ENCODE measurements at regions not wholly inside any gene's neighbourhood (a gene's known extent, or its start where the extent isn't known, plus 50 kb on each side); places are given as distances from the start of the nearest gene placed in this dataset.
"Not testable (repeated sequence)": the region's sequence is repeated elsewhere in the genome, so short reads cannot be mapped to it uniquely, and the experiment has no call there.

DNA sequence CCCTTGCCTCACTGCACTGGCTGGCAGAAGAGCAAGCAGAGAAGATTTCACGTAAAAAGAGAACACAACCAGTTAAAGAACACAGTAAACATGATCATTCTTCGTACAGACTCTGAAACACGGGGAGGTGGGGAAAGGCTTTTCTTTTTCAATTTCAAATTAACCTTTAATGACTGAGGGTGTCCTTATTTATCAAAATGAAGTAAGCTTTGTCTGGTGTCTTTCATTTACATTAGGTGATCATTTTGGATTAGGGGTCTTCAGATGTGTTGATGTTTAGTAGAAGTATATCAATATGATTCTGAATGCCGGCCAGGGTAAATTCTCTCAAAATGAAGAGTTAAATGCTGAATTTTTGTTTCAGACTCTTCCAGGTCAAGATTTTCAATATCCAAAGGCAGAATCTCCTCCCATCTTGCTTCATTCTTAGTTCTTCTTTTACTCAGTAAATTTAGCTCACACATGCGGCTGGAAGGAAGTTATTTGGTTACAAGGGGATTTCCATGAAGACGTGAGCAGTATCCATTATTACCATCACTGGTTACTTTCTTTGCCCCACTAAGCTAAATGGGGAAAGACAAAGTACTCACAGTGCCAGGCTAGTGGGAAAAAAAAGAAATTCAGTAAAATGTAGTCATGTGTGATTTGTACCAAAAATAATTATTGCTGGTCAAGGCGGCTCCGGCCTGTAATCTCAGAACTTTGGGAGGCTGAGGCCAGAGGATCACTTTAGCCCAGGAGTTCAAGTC, 272.2 kb upstream of the NR2F2 start:
- DNase-seq, result peak; percentile 6

DNA sequence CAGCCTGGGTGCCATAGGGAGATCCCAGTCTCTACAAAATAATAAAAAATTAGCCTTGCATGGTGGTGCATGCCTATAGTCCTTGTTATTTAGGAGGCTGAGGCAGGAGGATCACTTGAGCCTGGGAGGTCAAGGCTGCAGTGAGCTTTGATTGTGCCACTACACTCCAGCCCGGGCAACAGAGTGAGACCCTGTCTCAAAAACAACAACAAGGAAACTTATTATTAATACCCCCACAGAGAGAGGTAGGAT, 271.7 kb upstream of the NR2F2 start:
- not testable (repeated sequence) for DNase-seq

DNA sequence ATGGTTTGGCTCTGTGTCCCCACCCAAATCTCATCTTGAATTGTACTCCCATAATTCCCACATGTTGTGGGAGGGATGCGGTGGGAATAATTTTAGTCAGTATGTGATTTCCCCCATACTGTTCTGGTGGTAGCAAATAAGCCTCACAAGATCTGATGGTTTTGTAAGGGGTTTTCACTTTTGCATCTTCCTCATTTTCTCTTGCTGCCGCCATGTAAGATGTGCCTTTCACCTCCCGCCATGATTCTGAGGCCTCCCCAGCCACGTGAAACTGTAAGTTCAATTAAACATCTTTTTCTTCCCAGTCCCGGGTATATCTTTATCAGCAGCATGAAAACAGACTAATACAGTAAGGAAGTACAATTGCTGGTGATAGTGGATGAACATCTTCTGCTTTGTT, 269.9 kb upstream of the NR2F2 start:
- not testable (repeated sequence) for DNase-seq

DNA sequence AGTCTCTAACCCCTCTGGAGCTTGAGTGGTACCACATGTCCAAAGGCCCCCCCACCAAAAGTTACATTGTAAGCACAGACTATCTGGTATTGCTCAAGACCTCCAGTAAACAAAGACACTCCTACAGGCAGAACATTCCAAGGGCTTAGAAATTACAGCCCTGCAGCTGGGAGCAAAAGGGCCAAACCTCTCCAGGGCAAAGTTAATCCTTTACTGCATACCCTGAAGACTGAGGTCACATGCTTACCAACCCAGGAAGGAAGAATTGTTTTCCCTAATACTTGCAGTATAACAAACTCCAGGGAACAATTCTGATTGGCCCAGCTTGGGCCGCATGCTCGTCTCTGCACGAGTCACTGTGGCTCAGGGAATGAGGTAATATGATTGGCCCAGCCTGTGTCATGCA, 266.1 kb upstream of the NR2F2 start:
- no peak for DNase-seq

- DNase-seq, result no peak
These were observed 264.4 kb upstream of the NR2F2 start for GRCh38 chr15:96066126-96066525.

GRCh38 chr15:96066852-96067495, 263.5 kb upstream of the NR2F2 start:
- DNase-seq, result no peak

- no peak for DNase-seq
These were observed 262.8 kb upstream of the NR2F2 start for GRCh38 chr15:96067677-96068076.

DNA sequence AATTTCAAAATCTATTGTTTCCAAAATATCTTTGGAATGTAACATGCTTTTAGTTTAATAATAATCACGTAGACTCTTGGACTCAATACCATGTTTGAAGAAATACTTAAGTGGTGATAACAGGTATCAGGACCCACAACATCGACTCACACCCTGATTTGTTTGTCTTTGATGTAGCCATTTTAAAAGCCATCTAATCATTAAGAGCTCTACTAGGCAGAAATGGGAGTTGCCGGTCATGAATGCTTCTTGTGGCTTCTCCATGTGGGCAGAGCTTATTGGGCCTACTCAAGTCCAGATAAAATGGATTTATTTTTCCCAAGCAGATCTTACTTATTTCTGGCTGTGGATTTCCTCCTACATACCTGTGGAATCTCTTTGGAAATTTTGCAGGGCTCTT, 261.6 kb upstream of the NR2F2 start:
- no peak for DNase-seq

DNA sequence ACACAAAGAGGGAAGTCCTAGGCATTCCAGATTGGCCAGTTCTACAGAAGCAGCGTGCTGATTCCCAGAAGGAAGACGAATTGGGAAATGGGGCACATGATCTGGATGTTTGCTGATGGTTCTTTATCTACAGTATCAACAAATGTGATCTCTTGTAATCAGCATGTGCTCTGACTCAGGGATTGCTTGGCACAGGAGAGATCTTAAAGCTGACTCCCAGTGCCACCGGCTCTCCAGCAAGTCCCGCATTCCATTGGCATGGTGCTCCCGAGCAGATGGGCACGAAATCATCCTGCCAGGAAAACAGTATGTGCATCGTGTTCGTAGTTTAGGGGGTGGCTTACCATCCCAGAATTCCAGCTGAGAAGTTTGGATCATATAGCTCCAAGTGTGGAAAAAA, 259.9 kb upstream of the NR2F2 start:
- DNase-seq, result no peak

GRCh38 chr15:96072821-96073220, 257.7 kb upstream of the NR2F2 start:
- DNase-seq, result no peak

DNA sequence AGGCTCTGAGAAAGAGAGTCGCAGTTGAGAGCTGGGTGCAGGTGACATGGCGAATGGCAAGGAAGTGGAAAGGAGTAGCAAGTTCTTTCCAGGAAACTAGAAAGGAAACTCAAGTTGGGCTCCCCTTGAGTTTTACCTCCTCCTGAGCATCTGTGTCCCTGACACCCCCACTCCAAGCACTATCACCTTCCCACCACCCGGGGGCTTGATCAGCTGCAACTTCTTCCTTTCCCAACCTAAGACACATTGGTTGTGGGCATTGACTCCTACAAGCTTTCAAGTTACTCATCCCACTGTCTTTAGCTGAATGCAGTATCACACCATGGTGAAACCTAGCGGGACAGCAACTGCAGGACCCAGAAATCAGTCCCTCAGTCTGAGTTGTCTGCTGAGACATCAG, 256.6 kb upstream of the NR2F2 start:
- no peak for DNase-seq

DNA sequence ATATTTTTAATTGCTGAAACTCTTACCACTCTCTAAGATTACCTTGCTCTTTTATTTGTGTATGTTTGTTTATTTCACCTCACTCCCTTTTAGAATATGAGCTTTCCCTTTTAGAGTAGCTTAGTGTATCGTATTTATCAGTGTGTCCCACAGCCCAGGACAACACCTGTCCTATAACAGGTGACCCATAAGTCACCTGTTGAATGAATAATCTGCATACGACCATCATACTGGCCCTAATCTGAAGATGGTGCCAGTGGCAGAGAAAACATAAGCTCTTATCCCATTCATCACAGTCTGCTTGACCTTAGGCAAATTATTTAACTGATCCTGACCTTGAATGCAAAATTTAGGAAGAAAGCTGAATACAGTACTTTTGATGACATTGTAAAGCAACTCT, 254.6 kb upstream of the NR2F2 start:
- no peak for DNase-seq

DNA sequence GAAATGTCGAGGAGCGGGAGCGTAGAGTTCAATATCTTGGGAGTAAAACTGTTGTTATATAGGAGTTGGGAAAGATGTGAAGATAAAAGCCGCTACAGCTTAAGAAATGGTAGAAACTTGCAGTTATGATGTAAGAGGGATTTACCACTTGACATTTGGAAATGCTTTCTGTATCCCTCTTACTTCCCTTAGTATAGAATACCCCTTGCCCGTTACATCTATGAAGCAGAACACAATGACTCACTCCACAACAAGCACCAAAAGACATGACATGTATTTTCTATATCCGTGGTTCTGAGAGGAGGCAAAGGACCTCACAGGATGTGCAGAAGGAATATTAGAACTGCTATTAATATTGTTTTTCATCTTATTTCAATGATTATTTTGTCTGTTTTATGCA, 254.2 kb upstream of the NR2F2 start:
- no peak for DNase-seq

GRCh38 chr15:96079041-96079440, 251.5 kb upstream of the NR2F2 start:
- no peak for DNase-seq

DNA sequence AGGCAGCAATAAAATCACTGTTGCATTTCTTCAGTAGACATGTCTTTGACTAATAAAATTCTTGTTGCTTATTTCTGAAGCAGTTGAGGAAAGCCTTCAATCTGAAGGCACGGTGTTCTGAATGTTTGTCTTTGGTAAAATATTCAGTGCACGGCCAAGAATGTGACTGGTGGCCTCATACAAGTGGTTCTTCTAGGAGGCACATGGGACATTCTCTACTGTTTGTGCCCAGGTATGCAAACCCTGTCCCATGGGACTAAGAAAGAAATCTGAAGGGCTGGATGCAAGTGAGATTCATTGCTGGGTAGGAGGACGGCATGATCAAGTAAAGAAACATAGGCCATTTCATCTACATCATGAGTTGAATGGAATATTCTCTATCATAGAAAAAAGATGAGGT, 250.6 kb upstream of the NR2F2 start:
- no peak for DNase-seq

DNA sequence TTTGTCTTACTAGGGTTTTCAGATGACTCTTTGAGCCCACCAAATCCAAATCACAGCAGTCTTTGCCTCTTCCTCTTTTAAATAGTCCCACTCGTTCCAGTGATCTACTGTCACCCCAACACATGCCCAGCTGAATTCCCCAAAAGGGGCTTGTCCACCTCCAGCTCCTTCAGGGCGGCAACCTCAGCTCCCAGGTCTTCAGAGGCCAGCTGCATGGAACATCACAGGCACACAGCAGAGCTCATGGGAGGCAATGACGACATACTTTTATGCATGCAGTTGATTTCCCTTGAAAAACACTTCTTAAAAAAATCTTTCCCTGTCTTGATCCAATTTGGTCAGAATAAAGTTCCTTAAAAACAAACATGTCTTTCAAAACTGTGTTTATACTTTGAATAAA, 244.3 kb upstream of the NR2F2 start:
- no peak for DNase-seq

GRCh38 chr15:96087180-96087884, 243.2 kb upstream of the NR2F2 start:
- DNase-seq, result no peak

DNA sequence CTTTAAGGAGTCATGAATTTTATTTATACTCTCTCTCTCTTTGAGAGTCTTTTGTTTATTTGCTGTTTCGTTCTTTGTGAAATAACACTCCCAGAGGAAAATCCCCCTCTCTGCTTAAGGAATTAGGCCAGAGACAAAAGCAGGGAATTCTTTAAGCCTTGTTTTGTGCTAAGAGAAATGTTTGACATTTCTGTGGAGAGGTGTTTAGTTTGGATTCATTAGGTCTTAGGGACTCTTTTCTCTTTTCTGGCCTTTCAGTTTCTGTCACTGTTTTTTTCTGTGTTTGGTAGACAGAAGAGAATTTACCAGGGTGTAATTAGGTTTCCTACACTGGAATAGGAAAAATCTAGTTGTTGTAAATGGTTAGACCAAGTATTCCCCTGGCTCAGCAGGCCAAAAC, 241.8 kb upstream of the NR2F2 start:
- DNase-seq, result no peak

GRCh38 chr15:96089405-96090058, 241.0 kb upstream of the NR2F2 start:
- no peak for DNase-seq

GRCh38 chr15:96092186-96092585, 238.3 kb upstream of the NR2F2 start:
- DNase-seq, result no peak

DNA sequence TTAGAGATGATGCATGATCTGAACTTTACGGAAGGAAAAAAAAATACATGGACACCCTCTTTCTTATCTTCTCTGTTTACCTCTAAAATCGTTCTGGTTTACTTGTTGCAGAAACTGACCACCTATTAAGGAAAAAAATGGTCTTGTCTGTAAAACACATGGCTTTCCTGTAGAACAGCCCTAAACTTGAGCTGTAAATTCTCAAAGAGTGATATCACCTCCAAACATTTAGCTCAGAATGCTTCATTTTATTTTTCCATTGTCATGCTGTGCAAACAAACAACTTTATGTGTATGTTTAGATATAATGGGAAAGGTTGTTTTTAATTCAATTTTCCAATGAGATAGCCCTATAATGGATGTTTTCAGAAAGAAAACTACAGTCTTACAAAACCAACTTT, 237.4 kb upstream of the NR2F2 start:
- DNase-seq, result no peak

DNA sequence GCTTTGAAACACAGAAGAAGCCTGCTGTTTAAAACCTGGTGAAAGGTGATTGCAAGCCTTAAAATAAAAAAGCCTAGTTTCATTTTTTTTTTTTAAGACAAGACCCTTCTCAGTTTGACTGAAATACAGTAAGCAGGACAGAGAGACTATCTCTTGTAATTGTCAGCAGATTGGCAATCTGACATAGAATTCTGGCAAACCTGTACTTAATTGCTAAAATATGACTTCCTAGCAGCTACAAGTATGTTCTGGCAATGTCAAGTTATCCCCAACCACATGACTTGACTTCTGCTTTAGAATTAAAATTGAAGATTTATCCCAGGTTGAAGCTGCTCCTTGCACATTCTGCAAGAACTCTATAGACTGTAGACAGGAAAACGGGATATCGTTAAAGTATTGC, 232.8 kb upstream of the NR2F2 start:
- DNase-seq, result no peak

GRCh38 chr15:96102631-96103030, 227.9 kb upstream of the NR2F2 start:
- DNase-seq, result no peak

GRCh38 chr15:96106181-96106580, 224.3 kb upstream of the NR2F2 start:
- no peak for DNase-seq
